ENCODE measurements at regions not wholly inside any gene's neighbourhood (a gene's known extent, or its start where the extent isn't known, plus 50 kb on each side); places are given as distances from the start of the nearest gene placed in this dataset.
"Not testable (repeated sequence)": the region's sequence is repeated elsewhere in the genome, so short reads cannot be mapped to it uniquely, and the experiment has no call there.

GRCh38 chr4:131883181-131883580, 1265.9 kb upstream of the PCDH10 start:
- DNase-seq = not testable (repeated sequence)

GRCh38 chr4:131925662-131926061, 1223.4 kb upstream of the PCDH10 start:
- not testable (repeated sequence) for DNase-seq

GRCh38 chr4:131967646-131968045, 1181.4 kb upstream of the PCDH10 start:
- not testable (repeated sequence) for DNase-seq

GRCh38 chr4:131974730-131975129, 1174.4 kb upstream of the PCDH10 start:
- DNase-seq = peak; percentile 37

- not testable (repeated sequence) for DNase-seq
These were observed 1173.6 kb upstream of the PCDH10 start for GRCh38 chr4:131975276-131976132.

- DNase-seq = peak; percentile 45
These were observed 1172.7 kb upstream of the PCDH10 start for GRCh38 chr4:131976133-131977002.

- DNase-seq = no peak
These were observed 1171.0 kb upstream of the PCDH10 start for GRCh38 chr4:131978120-131978519.

- DNase-seq = no peak
These were observed 1159.5 kb upstream of the PCDH10 start for GRCh38 chr4:131989576-131989975.

GRCh38 chr4:132001542-132001941, 1147.6 kb upstream of the PCDH10 start:
- DNase-seq = no peak

GRCh38 chr4:132003593-132003992, 1145.5 kb upstream of the PCDH10 start:
- no peak for DNase-seq

GRCh38 chr4:132015321-132015720, 1133.8 kb upstream of the PCDH10 start:
- DNase-seq = no peak

GRCh38 chr4:132016703-132017350, 1132.3 kb upstream of the PCDH10 start:
- no peak for DNase-seq

GRCh38 chr4:132026166-132026565, 1122.9 kb upstream of the PCDH10 start:
- no peak for DNase-seq

GRCh38 chr4:132026816-132027215, 1122.3 kb upstream of the PCDH10 start:
- DNase-seq = no peak

GRCh38 chr4:132056496-132056895, 1092.6 kb upstream of the PCDH10 start:
- DNase-seq = no peak

- no peak for DNase-seq
These were observed 1089.9 kb upstream of the PCDH10 start for GRCh38 chr4:132059227-132059626.

- no peak for DNase-seq
These were observed 1086.4 kb upstream of the PCDH10 start for GRCh38 chr4:132062611-132063239.

- no peak for DNase-seq
These were observed 1085.3 kb upstream of the PCDH10 start for GRCh38 chr4:132063829-132064228.

GRCh38 chr4:132065940-132066495, 1083.1 kb upstream of the PCDH10 start:
- DNase-seq = no peak

- DNase-seq = no peak
These were observed 1077.3 kb upstream of the PCDH10 start for GRCh38 chr4:132071815-132072214.

- DNase-seq = no peak
These were observed 1072.3 kb upstream of the PCDH10 start for GRCh38 chr4:132076829-132077228.

GRCh38 chr4:132085105-132085504, 1064.0 kb upstream of the PCDH10 start:
- no peak for DNase-seq
